ENCODE measurements at regions not wholly inside any gene's neighbourhood (a gene's known extent, or its start where the extent isn't known, plus 50 kb on each side); places are given as distances from the start of the nearest gene placed in this dataset.

DNA sequence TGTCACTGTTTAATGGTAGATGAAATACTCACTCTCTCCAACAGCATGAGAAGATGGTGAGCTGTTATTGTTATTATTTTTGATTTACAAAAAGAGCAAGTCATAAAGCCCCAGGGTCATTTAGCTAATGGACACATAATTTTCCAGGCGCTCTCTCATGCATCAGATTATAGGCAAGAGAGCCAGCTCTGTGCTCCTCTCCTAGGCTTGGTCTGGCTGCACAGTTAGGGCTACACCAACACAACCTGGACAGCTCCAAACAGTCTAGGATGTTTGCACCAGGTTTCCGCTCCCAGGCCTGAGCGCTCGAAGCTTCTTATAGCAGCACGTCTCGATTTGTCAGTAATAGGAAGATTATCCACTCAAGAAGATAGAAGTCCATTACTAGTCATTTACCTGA is 123.7 kb downstream of the FAM43A start:
- TF ChIP-seq, protein P1, sequence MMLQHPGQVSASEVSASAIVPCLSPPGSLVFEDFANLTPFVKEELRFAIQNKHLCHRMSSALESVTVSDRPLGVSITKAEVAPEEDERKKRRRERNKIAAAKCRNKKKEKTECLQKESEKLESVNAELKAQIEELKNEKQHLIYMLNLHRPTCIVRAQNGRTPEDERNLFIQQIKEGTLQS (CRISPR knock-in tag; IDR thresholded peaks at IDR 0.05): no peak
- no peak for TF ChIP-seq EZH2 (conservative IDR thresholded peaks at IDR 0.05; ENCODE audit: low read depth, low read length)
- no peak for TF ChIP-seq DPF2 (CRISPR knock-in tag; IDR thresholded peaks at IDR 0.05; ENCODE audit: borderline replicate concordance, low read depth)
- no peak for TF ChIP-seq ZSCAN12 (CRISPR knock-in tag; IDR thresholded peaks at IDR 0.05)
- TF ChIP-seq ZNF329 (CRISPR knock-in tag; IDR thresholded peaks at IDR 0.05; ENCODE audit: low read depth): no peak
- no peak for TF ChIP-seq MEIS2 (CRISPR knock-in tag; IDR thresholded peaks at IDR 0.05)
- TF ChIP-seq ZNF609 (CRISPR knock-in tag; IDR thresholded peaks at IDR 0.05; ENCODE audit: borderline replicate concordance): no peak
- TF ChIP-seq ZNF235 (CRISPR knock-in tag; IDR thresholded peaks at IDR 0.05; ENCODE audit: borderline replicate concordance): no peak
- TF ChIP-seq IRF2 (CRISPR knock-in tag; IDR thresholded peaks at IDR 0.05): no peak
- no peak for TF ChIP-seq JUND (CRISPR knock-in tag; IDR thresholded peaks at IDR 0.05)
- no peak for TF ChIP-seq HMGXB4 (CRISPR knock-in tag; IDR thresholded peaks at IDR 0.05; ENCODE audit: borderline replicate concordance in 1 of 2, low read depth in 1 of 2)
- no peak for TF ChIP-seq MYC (CRISPR knock-in tag; IDR thresholded peaks at IDR 0.05; ENCODE audit: borderline replicate concordance)
- TF ChIP-seq, protein P2, sequence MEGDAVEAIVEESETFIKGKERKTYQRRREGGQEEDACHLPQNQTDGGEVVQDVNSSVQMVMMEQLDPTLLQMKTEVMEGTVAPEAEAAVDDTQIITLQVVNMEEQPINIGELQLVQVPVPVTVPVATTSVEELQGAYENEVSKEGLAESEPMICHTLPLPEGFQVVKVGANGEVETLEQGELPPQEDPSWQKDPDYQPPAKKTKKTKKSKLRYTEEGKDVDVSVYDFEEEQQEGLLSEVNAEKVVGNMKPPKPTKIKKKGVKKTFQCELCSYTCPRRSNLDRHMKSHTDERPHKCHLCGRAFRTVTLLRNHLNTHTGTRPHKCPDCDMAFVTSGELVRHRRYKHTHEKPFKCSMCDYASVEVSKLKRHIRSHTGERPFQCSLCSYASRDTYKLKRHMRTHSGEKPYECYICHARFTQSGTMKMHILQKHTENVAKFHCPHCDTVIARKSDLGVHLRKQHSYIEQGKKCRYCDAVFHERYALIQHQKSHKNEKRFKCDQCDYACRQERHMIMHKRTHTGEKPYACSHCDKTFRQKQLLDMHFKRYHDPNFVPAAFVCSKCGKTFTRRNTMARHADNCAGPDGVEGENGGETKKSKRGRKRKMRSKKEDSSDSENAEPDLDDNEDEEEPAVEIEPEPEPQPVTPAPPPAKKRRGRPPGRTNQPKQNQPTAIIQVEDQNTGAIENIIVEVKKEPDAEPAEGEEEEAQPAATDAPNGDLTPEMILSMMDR (CRISPR knock-in tag; IDR thresholded peaks at IDR 0.05): no peak
